Panc1 (cell line): ENCODE measurements at regions not wholly inside any gene's neighbourhood (a gene's known extent, or its start where the extent isn't known, plus 50 kb on each side); places are given as distances from the start of the nearest gene placed in this dataset.

Source experiments
- ATAC-seq: fragments of 200-7000 bp; cut with Tn5 transposase; 2 replicates; pipeline ENCODE4 v1.9.1; 2020; ENCODE audit warnings: mild to moderate bottlenecking, moderate library complexity
- BruUV-seq: library from RNA; stranded (reverse); fragments of 400-500 nt; replicated peaks from 2 replicates; lab custom pipeline; 2021; lab: Mats Ljungman, UMichigan
- CTCF ChIA-PET: fragments of 300-600 bp; sonication (Branson Sonifier 250); formaldehyde crosslinking; loops from one replicate; lab custom pipeline; 2022; ENCODE audit warnings: antibody characterized with exemption; lab: Charles Lee
- POLR2A ChIA-PET: fragments of 300-600 bp; sonication (Branson Sonifier 250); formaldehyde crosslinking; loops from one replicate; lab custom pipeline; 2022; ENCODE audit warnings: antibody characterized with exemption; lab: Charles Lee
- DNase-seq: peaks from one replicate; pipeline ENCODE4 v3.0.0-alpha.2; 2010; ENCODE audit warnings: low read depth, low spot score
- H3K27ac ChIP-seq: 2 replicates; pipeline ENCODE4 v1.5.1; 2011; ENCODE audit warnings: mild to moderate bottlenecking, low read length, inconsistent platforms
- H3K27me3 ChIP-seq: fragments of 200-500 bp; sonication (Bioruptor generic); 2 replicates; pipeline ENCODE4 v1.6.0; 2014; ENCODE audit warnings: low read length, inconsistent platforms; ENCODE audit not compliant: control insufficient read depth, insufficient read depth
- H3K36me3 ChIP-seq: fragments of 200-500 bp; sonication (Bioruptor generic); 2 replicates; pipeline ENCODE4 v1.5.1; 2014; ENCODE audit warnings: inconsistent platforms, mild to moderate bottlenecking, low read length, moderate library complexity; ENCODE audit not compliant: control insufficient read depth, insufficient read depth
- H3K4me1 ChIP-seq: 2 replicates; pipeline ENCODE4 v1.5.1; 2011; ENCODE audit warnings: inconsistent platforms, mild to moderate bottlenecking, low read length, moderate library complexity; ENCODE audit not compliant: control insufficient read depth, insufficient read depth
- H3K4me3 ChIP-seq, 2 experiments: 2 replicates each; pipeline ENCODE4 v1.5.1; 2011 to 2012; ENCODE audit warnings: low read depth in 2 of 2, low read length in 2 of 2, mild to moderate bottlenecking in 2 of 2, inconsistent platforms in 1 of 2, moderate library complexity in 1 of 2
- H3K9me3 ChIP-seq: fragments of 200-500 bp; sonication (Bioruptor generic); 2 replicates; pipeline ENCODE4 v1.5.1; 2014; ENCODE audit warnings: low read depth, mild to moderate bottlenecking, inconsistent platforms, low read length, moderate library complexity; ENCODE audit not compliant: control insufficient read depth, insufficient read depth
- CTCF ChIP-seq: fragments of 450-650 bp; IDR thresholded peaks from 2 replicates; pipeline ENCODE4 v1.5.1; 2017; ENCODE audit warnings: mild to moderate bottlenecking
- POLR2AphosphoS5 ChIP-seq: IDR thresholded peaks from 2 replicates; pipeline ENCODE4 v1.6.1; 2012; ENCODE audit warnings: mild to moderate bottlenecking, low read depth, low read length, moderate library complexity
- SIN3A ChIP-seq: IDR thresholded peaks from 2 replicates; pipeline ENCODE4 v1.6.1; 2012; ENCODE audit warnings: low read depth, mild to moderate bottlenecking, low read length, moderate library complexity, borderline replicate concordance; ENCODE audit not compliant: insufficient read depth
- TCF7L2 ChIP-seq: IDR thresholded peaks from 2 replicates; pipeline ENCODE4 v1.6.1; 2011; ENCODE audit warnings: mild to moderate bottlenecking, low read depth, low read length, inconsistent platforms
- in situ Hi-C: cut with HindIII; loops from 2 replicates; pipeline ENCODE4 v1.10.0; 2016; ENCODE audit warnings: low sequenced_read_pairs, low pct_unique_long_range_greater_than_20kb
- intact Hi-C: fragments of 100-400 bp; cut with micrococcal nuclease; formaldehyde crosslinking; loops from one replicate; pipeline ENCODE4 v1.10.0; 2022; ENCODE audit not compliant: unreplicated experiment
- TF ChIP-seq, protein P1 (sequence below), 2 experiments: IDR thresholded peaks; 2 replicates each; pipeline ENCODE4 v1.6.1; 2011 to 2012; ENCODE audit warnings: low read depth in 2 of 2, control low read depth in 1 of 2, low read length in 1 of 2, mild to moderate bottlenecking in 1 of 2, moderate library complexity in 1 of 2; ENCODE audit not compliant: insufficient read depth in 1 of 2

DNA sequence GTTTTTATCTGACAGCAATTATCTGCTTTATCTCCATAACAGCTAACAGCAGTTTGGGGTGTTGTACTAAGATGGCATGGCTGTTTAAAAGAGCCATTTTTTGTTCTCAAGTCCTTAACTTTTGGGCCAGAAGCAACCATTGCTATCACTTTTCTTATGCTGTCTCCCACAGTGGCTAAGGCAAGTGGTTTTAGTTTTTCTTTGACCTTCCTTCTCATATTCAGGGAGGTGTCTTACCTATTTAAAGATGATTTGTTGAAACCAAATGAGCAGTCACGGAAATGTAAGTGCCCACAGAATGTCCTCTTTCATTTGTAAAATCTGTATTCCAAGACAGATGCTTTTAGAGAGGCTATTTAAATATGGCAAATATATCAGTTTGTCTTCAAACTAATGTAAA lies 96.8 kb upstream of the USP15 start:
- CTCF ChIA-PET: no interaction called here
- Histone ChIP-seq H3K27me3 (0 out of 2 replicates have a peak, but pooled peaks cover 2% of the 10 kb centered on the region), H3K36me3 (no peaks in the 10 kb centered on the region), H3K27ac (no peak overlapping the region), H3K4me1 (no peaks in the 10 kb centered on the region), H3K9me3 (no peaks in the 10 kb centered on the region), H3K4me3 (no peak overlapping the region)
- intact Hi-C loops: no loop called here
- TF ChIP-seq CTCF (no peak), POLR2AphosphoS5 (no peak)
- TF ChIP-seq, protein P1, sequence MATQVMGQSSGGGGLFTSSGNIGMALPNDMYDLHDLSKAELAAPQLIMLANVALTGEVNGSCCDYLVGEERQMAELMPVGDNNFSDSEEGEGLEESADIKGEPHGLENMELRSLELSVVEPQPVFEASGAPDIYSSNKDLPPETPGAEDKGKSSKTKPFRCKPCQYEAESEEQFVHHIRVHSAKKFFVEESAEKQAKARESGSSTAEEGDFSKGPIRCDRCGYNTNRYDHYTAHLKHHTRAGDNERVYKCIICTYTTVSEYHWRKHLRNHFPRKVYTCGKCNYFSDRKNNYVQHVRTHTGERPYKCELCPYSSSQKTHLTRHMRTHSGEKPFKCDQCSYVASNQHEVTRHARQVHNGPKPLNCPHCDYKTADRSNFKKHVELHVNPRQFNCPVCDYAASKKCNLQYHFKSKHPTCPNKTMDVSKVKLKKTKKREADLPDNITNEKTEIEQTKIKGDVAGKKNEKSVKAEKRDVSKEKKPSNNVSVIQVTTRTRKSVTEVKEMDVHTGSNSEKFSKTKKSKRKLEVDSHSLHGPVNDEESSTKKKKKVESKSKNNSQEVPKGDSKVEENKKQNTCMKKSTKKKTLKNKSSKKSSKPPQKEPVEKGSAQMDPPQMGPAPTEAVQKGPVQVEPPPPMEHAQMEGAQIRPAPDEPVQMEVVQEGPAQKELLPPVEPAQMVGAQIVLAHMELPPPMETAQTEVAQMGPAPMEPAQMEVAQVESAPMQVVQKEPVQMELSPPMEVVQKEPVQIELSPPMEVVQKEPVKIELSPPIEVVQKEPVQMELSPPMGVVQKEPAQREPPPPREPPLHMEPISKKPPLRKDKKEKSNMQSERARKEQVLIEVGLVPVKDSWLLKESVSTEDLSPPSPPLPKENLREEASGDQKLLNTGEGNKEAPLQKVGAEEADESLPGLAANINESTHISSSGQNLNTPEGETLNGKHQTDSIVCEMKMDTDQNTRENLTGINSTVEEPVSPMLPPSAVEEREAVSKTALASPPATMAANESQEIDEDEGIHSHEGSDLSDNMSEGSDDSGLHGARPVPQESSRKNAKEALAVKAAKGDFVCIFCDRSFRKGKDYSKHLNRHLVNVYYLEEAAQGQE (IDR thresholded peaks at IDR 0.05; ENCODE audit: insufficient read depth in 1 of 2, low read depth in 2 of 2, low read length in 1 of 2): no peak
- ATAC-seq (no peak), DNase-seq (no peak)
- POLR2A ChIA-PET: no interaction called here
- no TSS peak for BruUV-seq
- in situ Hi-C loops: no loop called here

GRCh38 chr12:62164036-62164435 lies 96.2 kb upstream of the USP15 start:
- DNase-seq (no peak), ATAC-seq (no peak)
- H3K27ac ChIP-seq: no peak overlapping the region
- H3K9me3 ChIP-seq: no peaks in the 10 kb centered on the region
- no peak for TF ChIP-seq SIN3A
- no peak for TF ChIP-seq TCF7L2
- no peak for TF ChIP-seq POLR2AphosphoS5
- no peak for TF ChIP-seq CTCF
- TF ChIP-seq, protein P1 (IDR thresholded peaks at IDR 0.05; ENCODE audit: insufficient read depth in 1 of 2, low read depth in 2 of 2, low read length in 1 of 2): no peak
- H3K27me3 ChIP-seq: 0 out of 2 replicates have a peak, but pooled peaks cover 2% of the 10 kb centered on the region
- ChIA-PET POLR2A (no interaction called here), CTCF (no interaction called here)
- in situ Hi-C loops (no loop called here), intact Hi-C loops (no loop called here)
- no peaks in the 10 kb centered on the region for H3K4me1 ChIP-seq
- H3K4me3 ChIP-seq: no peak overlapping the region
- no TSS peak for BruUV-seq
- no peaks in the 10 kb centered on the region for H3K36me3 ChIP-seq
